PC-3 (cell line): ENCODE measurements at regions not wholly inside any gene's neighbourhood (a gene's known extent, or its start where the extent isn't known, plus 50 kb on each side); places are given as distances from the start of the nearest gene placed in this dataset.

Experiments
- ATAC-seq: fragments of 200-7000 bp; cut with Tn5 transposase; 2 replicates; pipeline ENCODE4 v1.9.1; 2020; ENCODE audit warnings: mild to moderate bottlenecking, moderate library complexity
- BruUV-seq: library from RNA; stranded (reverse); fragments of 400-500 nt; replicated peaks from 2 replicates; lab custom pipeline; 2021; lab: Mats Ljungman, UMichigan
- CTCF ChIA-PET: fragments of 300-600 bp; sonication (Branson Sonifier 250); formaldehyde crosslinking; loops from one replicate; lab custom pipeline; 2022; ENCODE audit warnings: antibody characterized with exemption; lab: Charles Lee
- POLR2A ChIA-PET: fragments of 300-600 bp; sonication (Branson Sonifier 250); formaldehyde crosslinking; loops from one replicate; lab custom pipeline; 2022; ENCODE audit warnings: antibody characterized with exemption; ENCODE audit not compliant: unreplicated experiment; lab: Charles Lee
- DNase-seq: peaks from one replicate; pipeline ENCODE4 v3.0.0-alpha.2; 2015
- H2AFZ ChIP-seq: fragments of 300-600 bp; sonication (generic); 2 replicates; pipeline ENCODE4 v1.6.0; 2016; ENCODE audit warnings: antibody characterized with exemption, low read length
- H3F3A ChIP-seq: fragments of 300-600 bp; sonication (generic); one replicate; pipeline ENCODE4 v1.6.0; 2017; ENCODE audit warnings: antibody characterized with exemption, low read length, control low read depth, mild to moderate bottlenecking; ENCODE audit not compliant: unreplicated experiment
- H3K27ac ChIP-seq: fragments of 300-600 bp; sonication (generic); 2 replicates; pipeline ENCODE4 v1.5.1; 2016; ENCODE audit warnings: mild to moderate bottlenecking, low read length
- H3K27me3 ChIP-seq: fragments of 300-600 bp; sonication (generic); 2 replicates; pipeline ENCODE4 v1.6.1; 2016; ENCODE audit warnings: low read length, mixed read lengths
- H3K36me3 ChIP-seq: fragments of 300-600 bp; sonication (generic); 2 replicates; pipeline ENCODE4 v1.6.1; 2016; ENCODE audit warnings: low read depth, mixed run types, low read length, mixed read lengths
- H3K4me1 ChIP-seq: fragments of 300-600 bp; sonication (generic); 2 replicates; pipeline ENCODE4 v1.5.1; 2016; ENCODE audit warnings: low read length; ENCODE audit not compliant: insufficient read depth
- H3K4me2 ChIP-seq: fragments of 300-600 bp; sonication (generic); 2 replicates; pipeline ENCODE4 v1.6.0; 2016; ENCODE audit warnings: low read length
- H3K4me3 ChIP-seq: fragments of 300-600 bp; sonication (generic); 2 replicates; pipeline ENCODE4 v1.5.1; 2016; ENCODE audit warnings: mild to moderate bottlenecking, low read length, mixed read lengths
- H3K79me2 ChIP-seq: fragments of 300-600 bp; sonication (generic); 2 replicates; pipeline ENCODE4 v1.6.1; 2017; ENCODE audit warnings: low read length, mixed read lengths
- H3K9ac ChIP-seq: fragments of 300-600 bp; sonication (generic); 2 replicates; pipeline ENCODE4 v1.6.0; 2016; ENCODE audit warnings: mild to moderate bottlenecking, low read length
- H3K9me2 ChIP-seq: fragments of 300-600 bp; sonication (generic); replicated peaks from 2 replicates; pipeline ENCODE4 v1.6.1; 2016; ENCODE audit warnings: mixed run types, low read length, mixed read lengths
- H3K9me3 ChIP-seq: fragments of 300-600 bp; sonication (generic); 2 replicates; pipeline ENCODE4 v1.6.1; 2016; ENCODE audit warnings: low read length, mixed read lengths
- H4K20me1 ChIP-seq: fragments of 300-600 bp; sonication (generic); 2 replicates; pipeline ENCODE4 v1.6.1; 2016; ENCODE audit warnings: low read length, mixed read lengths
- CTCF ChIP-seq: fragments of 300-600 bp; sonication (generic); conservative IDR thresholded peaks from 2 replicates; pipeline ENCODE4 v1.5.1; 2017; ENCODE audit warnings: antibody characterized with exemption, low read depth, mild to moderate bottlenecking, low read length
- EZH2 ChIP-seq: fragments of 300-600 bp; sonication (generic); IDR thresholded peaks from one replicate; pipeline ENCODE4 v1.6.1; 2017; ENCODE audit warnings: antibody characterized with exemption, mild to moderate bottlenecking, low read length; ENCODE audit not compliant: unreplicated experiment
- EZH2phosphoT487 ChIP-seq: fragments of 300-600 bp; sonication (generic); IDR thresholded peaks from 2 replicates; pipeline ENCODE4 v1.6.1; 2018; ENCODE audit warnings: mild to moderate bottlenecking, antibody characterized with exemption, low read length, borderline replicate concordance
- intact Hi-C: fragments of 100-400 bp; cut with micrococcal nuclease; formaldehyde crosslinking; loops from 2 replicates; pipeline ENCODE4 v1.9.0; 2023

- Histone ChIP-seq H3K9me2 (no peaks in the 10 kb centered on the region), H3K4me3 (no peak overlapping the region), H3K27me3 (peaks cover 44% of the 10 kb centered on the region), H3K27ac (no peak overlapping the region), H3K79me2 (no peaks in the 10 kb centered on the region), H4K20me1 (no peaks in the 10 kb centered on the region), H3F3A (no peaks in the 10 kb centered on the region), H3K4me2 (no peak overlapping the region), H3K9me3 (no peaks in the 10 kb centered on the region), H3K4me1 (no peaks in the 10 kb centered on the region), H2AFZ (no peak overlapping the region), H3K9ac (no peak overlapping the region), H3K36me3 (no peaks in the 10 kb centered on the region)
- intact Hi-C loops, result no loop called here
- DNase-seq (no peak), ATAC-seq (no peak)
- TF ChIP-seq EZH2phosphoT487, result no peak
- no peak for TF ChIP-seq CTCF
- TF ChIP-seq EZH2, result no peak
- POLR2A ChIA-PET, result no interaction called here
- CTCF ChIA-PET, result no interaction called here
- BruUV-seq, result no TSS peak
Observed at GRCh38 chr20:23284009-23284408, 66.6 kb upstream of the NXT1 start.

GRCh38 chr20:23283096-23283850 is 67.3 kb upstream of the NXT1 start:
- Histone ChIP-seq H3K27ac (no peak overlapping the region), H3K27me3 (peaks cover 40% of the 10 kb centered on the region), H3K4me1 (no peaks in the 10 kb centered on the region), H4K20me1 (no peaks in the 10 kb centered on the region), H3F3A (no peaks in the 10 kb centered on the region), H3K4me2 (no peak overlapping the region), H3K9ac (no peak overlapping the region), H3K9me2 (no peaks in the 10 kb centered on the region), H2AFZ (no peak overlapping the region), H3K9me3 (no peaks in the 10 kb centered on the region), H3K36me3 (no peaks in the 10 kb centered on the region), H3K79me2 (no peaks in the 10 kb centered on the region), H3K4me3 (no peak overlapping the region)
- ChIA-PET CTCF (no interaction called here), POLR2A (no interaction called here)
- TF ChIP-seq CTCF (no peak), EZH2phosphoT487 (no peak)
- ATAC-seq, result no peak
- BruUV-seq, result no TSS peak
- no peak for DNase-seq
- intact Hi-C loops, result no loop called here

GRCh38 chr20:23282546-23282945 is 68.0 kb upstream of the NXT1 start:
- H3K79me2 ChIP-seq, result no peaks in the 10 kb centered on the region
- ChIA-PET CTCF (no interaction called here), POLR2A (no interaction called here)

More at GRCh38 chr20:23282546-23282945, 68.0 kb upstream of the NXT1 start:
- no peaks in the 10 kb centered on the region for H4K20me1 ChIP-seq
- H3K27me3 ChIP-seq, result peaks cover 38% of the 10 kb centered on the region
- no peaks in the 10 kb centered on the region for H3K9me2 ChIP-seq
- TF ChIP-seq CTCF, result no peak
- no peak for TF ChIP-seq EZH2phosphoT487
- TF ChIP-seq EZH2, result no peak
- no peaks in the 10 kb centered on the region for H3F3A ChIP-seq
- ATAC-seq, result no peak
- H3K9me3 ChIP-seq, result no peaks in the 10 kb centered on the region
- H3K27ac ChIP-seq, result no peak overlapping the region
- H3K4me2 ChIP-seq, result no peak overlapping the region
- H3K9ac ChIP-seq, result no peak overlapping the region
- intact Hi-C loops, result no loop called here
- no peak for DNase-seq
- no peaks in the 10 kb centered on the region for H3K4me1 ChIP-seq
- no peaks in the 10 kb centered on the region for H3K36me3 ChIP-seq
- H3K4me3 ChIP-seq, result no peak overlapping the region
- no TSS peak for BruUV-seq
- no peak overlapping the region for H2AFZ ChIP-seq
